ENCODE measurements at regions not wholly inside any gene's neighbourhood (a gene's known extent, or its start where the extent isn't known, plus 50 kb on each side); places are given as distances from the start of the nearest gene placed in this dataset.

- ChIA-PET CTCF (no interaction called here), POLR2A (no interaction called here)
- H3K9me3 ChIP-seq (ENCODE audit: control insufficient read depth, insufficient read depth, low read length): no peaks in the 10 kb centered on the region
- DNase-seq (ENCODE audit: low read depth, low spot score): no peak
- TF ChIP-seq CTCF (IDR thresholded peaks at IDR 0.05; ENCODE audit: low read depth, low read length): no peak
- no peak overlapping the region for H3K27ac ChIP-seq (ENCODE audit: low read depth, low read length)
- H3K4me3 ChIP-seq (ENCODE audit: low read depth, low read length): no peak overlapping the region
- no peaks in the 10 kb centered on the region for H3K27me3 ChIP-seq (ENCODE audit: control insufficient read depth, insufficient read depth, low read length)
These were observed 226.1 kb upstream of the POU2AF2 start for GRCh38 chr11:111019451-111019850.

- ChIA-PET CTCF (no interaction called here), POLR2A (no interaction called here)
- H3K27me3 ChIP-seq (ENCODE audit: control insufficient read depth, insufficient read depth, low read length): no peaks in the 10 kb centered on the region
- H3K27ac ChIP-seq (ENCODE audit: low read depth, low read length): no peak overlapping the region
- no peak overlapping the region for H3K4me3 ChIP-seq (ENCODE audit: low read depth, low read length)
- no peaks in the 10 kb centered on the region for H3K9me3 ChIP-seq (ENCODE audit: control insufficient read depth, insufficient read depth, low read length)
- TF ChIP-seq CTCF (IDR thresholded peaks at IDR 0.05; ENCODE audit: low read depth, low read length): no peak
- no peak for DNase-seq (ENCODE audit: low read depth, low spot score)
These were observed 227.0 kb upstream of the POU2AF2 start for GRCh38 chr11:111018566-111018965.

- Histone ChIP-seq H3K4me3 (ENCODE audit: low read depth, low read length) (no peak overlapping the region), H3K27me3 (ENCODE audit: control insufficient read depth, insufficient read depth, low read length) (no peaks in the 10 kb centered on the region), H3K27ac (ENCODE audit: low read depth, low read length) (no peak overlapping the region), H3K9me3 (ENCODE audit: control insufficient read depth, insufficient read depth, low read length) (no peaks in the 10 kb centered on the region)
- no peak for DNase-seq (ENCODE audit: low read depth, low spot score)
- no peak for TF ChIP-seq CTCF (IDR thresholded peaks at IDR 0.05; ENCODE audit: low read depth, low read length)
- CTCF ChIA-PET: no interaction called here
- POLR2A ChIA-PET: no interaction called here
These were observed 233.0 kb upstream of the POU2AF2 start for GRCh38 chr11:111012491-111012890.

- Histone ChIP-seq H3K4me3 (ENCODE audit: low read depth, low read length) (no peak overlapping the region), H3K27me3 (ENCODE audit: control insufficient read depth, insufficient read depth, low read length) (no peaks in the 10 kb centered on the region), H3K9me3 (ENCODE audit: control insufficient read depth, insufficient read depth, low read length) (no peaks in the 10 kb centered on the region), H3K27ac (ENCODE audit: low read depth, low read length) (no peak overlapping the region)
- POLR2A ChIA-PET: no interaction called here
- no peak for DNase-seq (ENCODE audit: low read depth, low spot score)
- CTCF ChIA-PET: no interaction called here
- TF ChIP-seq CTCF (IDR thresholded peaks at IDR 0.05; ENCODE audit: low read depth, low read length): no peak
These were observed 234.3 kb upstream of the POU2AF2 start for GRCh38 chr11:111011275-111011594.

GRCh38 chr11:111010391-111011274 lies 234.9 kb upstream of the POU2AF2 start:
- H3K27me3 ChIP-seq (ENCODE audit: control insufficient read depth, insufficient read depth, low read length): no peaks in the 10 kb centered on the region
- TF ChIP-seq CTCF (IDR thresholded peaks at IDR 0.05; ENCODE audit: low read depth, low read length): no peak
- no peak overlapping the region for H3K27ac ChIP-seq (ENCODE audit: low read depth, low read length)
- POLR2A ChIA-PET: no interaction called here
- H3K9me3 ChIP-seq (ENCODE audit: control insufficient read depth, insufficient read depth, low read length): no peaks in the 10 kb centered on the region
- CTCF ChIA-PET: no interaction called here
- DNase-seq (ENCODE audit: low read depth, low spot score): no peak
- no peak overlapping the region for H3K4me3 ChIP-seq (ENCODE audit: low read depth, low read length)
